ENCODE measurements at regions not wholly inside any gene's neighbourhood (a gene's known extent, or its start where the extent isn't known, plus 50 kb on each side); places are given as distances from the start of the nearest gene placed in this dataset.

DNA sequence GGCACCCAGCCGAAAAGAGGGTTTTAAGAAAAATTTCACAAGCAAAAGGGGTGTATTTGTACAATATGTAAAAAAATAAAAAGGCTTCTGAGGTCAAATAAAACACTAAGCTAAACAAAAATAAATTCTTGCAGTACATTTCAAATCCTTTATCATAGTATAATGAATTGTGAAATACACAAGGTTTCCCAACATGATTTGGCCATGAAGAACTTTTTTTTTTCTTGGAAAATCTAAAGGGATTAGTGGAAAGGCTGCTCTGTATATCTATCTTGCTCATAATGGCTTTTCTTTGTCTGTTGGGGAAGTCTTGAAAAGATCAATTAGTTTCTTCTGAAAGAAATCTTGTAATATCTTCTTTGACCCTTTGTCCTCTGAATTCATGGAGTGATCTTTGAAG is 593.4 kb downstream of the PLPP3 start:
- no peak for DNase-seq (ENCODE audit: low spot score)

GRCh38 chr1:55981010-55981650 is 598.2 kb downstream of the PLPP3 start:
- Mint-ChIP-seq H3K27me3 (ENCODE audit: low read depth) (no peaks in the 10 kb centered on the region), H3K27ac (ENCODE audit: unreplicated experiment) (no peak overlapping the region), H3K4me1 (ENCODE audit: low read depth) (peaks cover 13% of the 10 kb centered on the region), H3K4me3 (ENCODE audit: unreplicated experiment) (no peak overlapping the region), H3K36me3 (ENCODE audit: low read depth) (peaks cover 3% of the 10 kb centered on the region), H3K9me3 (ENCODE audit: low read depth) (peaks cover 9% of the 10 kb centered on the region)
- TF ChIP-seq CTCF (IDR thresholded peaks at IDR 0.05) = no peak
- no peak for DNase-seq (ENCODE audit: low spot score)

More for the DNA sequence above, 593.4 kb downstream of the PLPP3 start:
- H3K27me3 Mint-ChIP-seq (ENCODE audit: low read depth) = no peaks in the 10 kb centered on the region
- H3K27ac Mint-ChIP-seq (ENCODE audit: unreplicated experiment) = no peak overlapping the region
- peaks cover 21% of the 10 kb centered on the region for H3K4me1 Mint-ChIP-seq (ENCODE audit: low read depth)
- TF ChIP-seq CTCF (IDR thresholded peaks at IDR 0.05) = no peak
- no peaks in the 10 kb centered on the region for H3K36me3 Mint-ChIP-seq (ENCODE audit: low read depth)
- H3K4me3 Mint-ChIP-seq (ENCODE audit: unreplicated experiment) = no peak overlapping the region
- H3K9me3 Mint-ChIP-seq (ENCODE audit: low read depth) = no peaks in the 10 kb centered on the region

- H3K4me3 Mint-ChIP-seq (ENCODE audit: unreplicated experiment) = no peak overlapping the region
- peaks cover 9% of the 10 kb centered on the region for H3K9me3 Mint-ChIP-seq (ENCODE audit: low read depth)
- no peak for DNase-seq (ENCODE audit: low spot score)
- peaks cover 15% of the 10 kb centered on the region for H3K4me1 Mint-ChIP-seq (ENCODE audit: low read depth)
- H3K27me3 Mint-ChIP-seq (ENCODE audit: low read depth) = no peaks in the 10 kb centered on the region
- peaks cover 3% of the 10 kb centered on the region for H3K36me3 Mint-ChIP-seq (ENCODE audit: low read depth)
- no peak overlapping the region for H3K27ac Mint-ChIP-seq (ENCODE audit: unreplicated experiment)
- TF ChIP-seq CTCF (IDR thresholded peaks at IDR 0.05) = no peak
Observed at GRCh38 chr1:55980582-55980981, 598.8 kb downstream of the PLPP3 start.

DNA sequence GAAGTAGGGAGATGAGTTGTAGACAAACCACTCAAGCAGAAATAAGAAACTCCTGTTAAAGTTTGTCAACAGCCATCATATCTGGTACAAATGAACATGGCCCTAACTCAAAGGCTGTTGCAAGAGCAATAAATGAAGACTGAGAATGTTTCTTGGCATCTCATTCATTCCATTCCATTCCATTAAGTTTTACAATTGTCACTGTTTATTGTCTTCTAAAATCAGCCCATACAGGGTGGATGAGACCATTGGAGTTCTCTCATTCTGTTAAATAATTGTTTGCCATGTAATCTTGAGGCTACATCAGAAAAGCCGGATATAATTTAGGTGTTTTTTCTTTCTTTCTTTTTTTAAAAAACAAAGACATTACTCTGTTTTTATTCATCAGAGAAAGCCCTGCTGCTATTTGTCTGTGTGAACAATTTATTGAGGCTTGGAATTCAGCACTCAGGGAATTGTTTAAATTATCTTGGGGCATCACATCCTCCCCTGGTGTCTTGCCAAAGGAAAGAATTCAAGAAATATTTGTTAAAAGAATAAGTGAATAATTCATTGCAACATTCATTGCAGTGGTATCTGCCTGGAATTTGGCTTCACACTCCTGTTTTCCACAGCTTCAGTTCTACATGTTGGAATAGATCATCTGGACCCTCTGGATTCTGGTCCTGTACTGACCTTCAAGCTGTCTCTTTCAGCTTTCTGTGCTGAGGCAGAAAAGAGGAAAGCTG is 604.5 kb downstream of the PLPP3 start:
- no peaks in the 10 kb centered on the region for H3K27me3 Mint-ChIP-seq (ENCODE audit: low read depth)
- DNase-seq (ENCODE audit: low spot score) = no peak
- H3K27ac Mint-ChIP-seq (ENCODE audit: unreplicated experiment) = peak overlapping the region; percentile 29
- H3K4me1 Mint-ChIP-seq (ENCODE audit: low read depth) = peaks cover 32% of the 10 kb centered on the region
- no peak for TF ChIP-seq CTCF (IDR thresholded peaks at IDR 0.05)
- no peak overlapping the region for H3K4me3 Mint-ChIP-seq (ENCODE audit: unreplicated experiment)
- peaks cover 9% of the 10 kb centered on the region for H3K9me3 Mint-ChIP-seq (ENCODE audit: low read depth)
- peaks cover 4% of the 10 kb centered on the region for H3K36me3 Mint-ChIP-seq (ENCODE audit: low read depth)

DNA sequence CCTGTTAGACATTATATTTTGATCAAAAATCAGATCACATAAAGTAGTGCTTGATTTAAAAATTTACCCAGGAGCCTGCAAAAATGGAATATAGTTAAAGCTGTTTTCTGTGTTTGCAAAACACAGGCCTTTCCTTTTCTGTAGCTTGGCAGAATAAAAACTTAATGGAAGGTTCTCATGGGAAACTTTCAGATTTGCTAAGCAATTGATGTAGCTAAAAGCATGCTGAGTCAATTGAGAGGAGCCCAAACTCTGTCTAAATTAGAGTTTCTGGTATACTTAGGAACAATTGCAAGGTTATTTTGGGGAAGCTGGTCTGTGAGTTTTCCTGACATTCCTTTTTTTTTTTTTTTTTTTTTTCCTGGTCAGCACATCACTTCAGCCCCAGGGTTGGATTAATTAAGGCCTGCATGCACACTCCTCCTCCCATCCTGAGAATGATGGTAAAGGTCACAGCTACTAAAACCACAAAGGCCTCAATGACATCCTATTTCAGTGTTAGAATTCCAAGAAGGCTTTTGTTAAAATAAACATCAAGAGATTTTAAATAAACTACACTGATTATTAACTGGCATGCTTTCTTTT is 608.7 kb downstream of the PLPP3 start:
- Mint-ChIP-seq H3K27ac (ENCODE audit: unreplicated experiment) (no peak overlapping the region), H3K27me3 (ENCODE audit: low read depth) (peaks cover 3% of the 10 kb centered on the region), H3K9me3 (ENCODE audit: low read depth) (no peaks in the 10 kb centered on the region), H3K36me3 (ENCODE audit: low read depth) (peaks cover 1% of the 10 kb centered on the region), H3K4me3 (ENCODE audit: unreplicated experiment) (no peak overlapping the region), H3K4me1 (ENCODE audit: low read depth) (peaks cover 42% of the 10 kb centered on the region)
- no peak for TF ChIP-seq CTCF (IDR thresholded peaks at IDR 0.05)
- no peak for DNase-seq (ENCODE audit: low spot score)

All from chondrocyte (in vitro differentiated cells).